BLaER1 (cell line): ENCODE measurements at regions not wholly inside any gene's neighbourhood (a gene's known extent, or its start where the extent isn't known, plus 50 kb on each side); places are given as distances from the start of the nearest gene placed in this dataset.
"Not testable (repeated sequence)": the region's sequence is repeated elsewhere in the genome, so short reads cannot be mapped to it uniquely, and the experiment has no call there.

Source experiments
- H3K27ac ChIP-seq: shearing (Covaris generic); formaldehyde crosslinking; 2 replicates; pipeline ENCODE4 v1.8.1; 2022
- H3K27me3 ChIP-seq: shearing (Covaris generic); formaldehyde crosslinking; 2 replicates; pipeline ENCODE4 v1.8.1; 2022
- H3K36me3 ChIP-seq: shearing (Covaris generic); formaldehyde crosslinking; 2 replicates; pipeline ENCODE4 v1.8.1; 2022
- H3K4me1 ChIP-seq: shearing (Covaris generic); formaldehyde crosslinking; 2 replicates; pipeline ENCODE4 v1.8.1; 2022
- H3K4me2 ChIP-seq: shearing (Covaris generic); formaldehyde crosslinking; 2 replicates; pipeline ENCODE4 v1.8.1; 2022
- H3K4me3 ChIP-seq: shearing (Covaris generic); formaldehyde crosslinking; 2 replicates; pipeline ENCODE4 v1.8.1; 2022
- H3K9ac ChIP-seq: shearing (Covaris generic); formaldehyde crosslinking; 2 replicates; pipeline ENCODE4 v1.8.1; 2022
- H3K9me3 ChIP-seq: shearing (Covaris generic); formaldehyde crosslinking; 2 replicates; pipeline ENCODE4 v1.8.1; 2022
- H4K20me1 ChIP-seq: shearing (Covaris generic); formaldehyde crosslinking; 2 replicates; pipeline ENCODE4 v1.8.1; 2022
- Cebpa-rat ChIP-seq: shearing (Covaris generic); IDR thresholded peaks from 2 replicates; pipeline ENCODE4 v1.8.1; 2022

DNA sequence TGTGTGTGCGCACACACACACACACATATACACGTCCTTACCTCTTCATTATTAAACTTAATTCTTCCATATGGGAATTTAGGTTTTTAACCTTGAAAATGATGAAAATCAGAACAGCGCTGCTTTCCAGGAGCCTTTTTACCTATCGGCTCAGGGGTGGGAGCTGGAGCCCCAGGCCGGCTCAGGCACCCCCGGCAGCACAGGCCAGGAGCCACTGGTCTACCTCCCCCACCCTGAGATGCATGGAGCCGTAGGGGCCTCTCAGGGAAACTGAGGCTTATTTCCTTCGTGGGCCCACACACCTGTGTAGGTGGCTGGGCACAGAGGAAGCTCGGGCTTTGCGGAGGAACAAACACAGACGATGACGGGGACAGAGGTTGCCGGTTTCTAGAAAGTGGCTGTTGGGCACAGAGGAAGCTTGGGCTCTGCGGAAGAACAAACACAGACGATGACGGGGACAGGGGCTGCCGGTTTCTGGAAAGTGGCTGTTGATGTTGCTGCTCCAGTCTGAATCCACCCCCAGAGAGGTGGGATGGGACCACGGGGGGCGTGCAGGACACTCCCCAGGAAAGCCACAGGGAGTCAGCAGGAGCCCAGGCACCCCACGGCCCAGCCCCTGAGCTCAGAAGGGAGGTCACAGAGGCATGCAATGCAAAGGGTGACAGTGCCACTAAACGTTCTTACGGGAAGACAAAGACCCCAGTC, 149.4 kb downstream of the BRD1 start:
- H3K4me3 ChIP-seq, result no peak overlapping the region
- H3K4me1 ChIP-seq, result peaks cover 11% of the 10 kb centered on the region
- no peaks in the 10 kb centered on the region for H3K9me3 ChIP-seq
- no peak for TF ChIP-seq Cebpa-rat
- 0 out of 2 replicates have a peak overlapping the region, but pooled peaks have one; percentile 28 for H3K27ac ChIP-seq
- no peaks in the 10 kb centered on the region for H4K20me1 ChIP-seq
- peaks cover 8% of the 10 kb centered on the region; the same call in 1 of the 2 replicates for H3K27me3 ChIP-seq
- no peak overlapping the region for H3K9ac ChIP-seq
- peak overlapping the region; percentile 70 for H3K4me2 ChIP-seq
- H3K36me3 ChIP-seq, result no peaks in the 10 kb centered on the region

- Histone ChIP-seq H3K4me2 (no peak overlapping the region), H4K20me1 (no peaks in the 10 kb centered on the region), H3K4me1 (peaks cover 11% of the 10 kb centered on the region), H3K27me3 (peaks cover 13% of the 10 kb centered on the region), H3K27ac (no peak overlapping the region), H3K9ac (no peak overlapping the region), H3K36me3 (no peaks in the 10 kb centered on the region), H3K4me3 (no peak overlapping the region), H3K9me3 (no peaks in the 10 kb centered on the region)
- no peak for TF ChIP-seq Cebpa-rat
Observed at GRCh38 chr22:49677495-49677889, 150.2 kb downstream of the BRD1 start.

DNA sequence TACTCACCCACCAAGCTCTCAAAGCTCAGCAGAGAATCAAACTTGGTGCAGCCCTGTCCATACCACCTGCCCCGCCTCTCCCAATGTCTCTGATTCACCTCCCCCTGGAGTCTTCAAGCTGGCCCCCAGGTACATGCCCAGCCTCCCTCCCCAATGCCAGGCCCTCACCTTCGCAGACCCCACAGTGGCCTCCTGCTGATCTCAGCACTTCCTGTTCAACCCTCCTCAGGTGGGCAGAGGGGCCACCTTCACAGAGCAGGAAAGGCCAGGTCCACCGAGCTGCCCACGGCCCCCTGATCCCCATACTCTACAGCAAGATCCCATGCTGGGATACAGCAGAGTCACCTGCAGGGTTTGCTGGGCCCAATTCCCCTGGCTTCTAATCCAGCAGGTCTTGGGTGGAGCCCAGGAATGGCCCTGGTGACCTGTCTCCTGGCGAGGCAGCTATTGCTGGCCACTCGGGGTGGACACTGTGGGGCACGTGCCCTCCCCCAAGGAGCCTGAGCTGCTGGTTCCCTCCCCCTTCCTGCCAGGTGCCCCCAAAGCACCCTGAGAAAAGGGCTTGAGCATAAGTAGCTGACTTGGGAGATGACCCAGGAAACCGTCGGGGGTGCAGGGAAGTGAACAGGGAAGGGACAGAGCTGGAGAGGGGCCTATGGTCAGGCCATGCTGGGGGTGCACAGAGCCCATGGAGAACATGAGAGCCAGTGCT, 150.7 kb downstream of the BRD1 start:
- no peaks in the 10 kb centered on the region for H3K9me3 ChIP-seq
- no peak overlapping the region for H3K4me2 ChIP-seq
- H3K9ac ChIP-seq, result no peak overlapping the region
- no peak for TF ChIP-seq Cebpa-rat
- H4K20me1 ChIP-seq, result no peaks in the 10 kb centered on the region
- no peak overlapping the region for H3K4me3 ChIP-seq
- H3K27ac ChIP-seq, result no peak overlapping the region
- peaks cover 17% of the 10 kb centered on the region for H3K27me3 ChIP-seq
- H3K4me1 ChIP-seq, result peaks cover 11% of the 10 kb centered on the region
- no peaks in the 10 kb centered on the region for H3K36me3 ChIP-seq

DNA sequence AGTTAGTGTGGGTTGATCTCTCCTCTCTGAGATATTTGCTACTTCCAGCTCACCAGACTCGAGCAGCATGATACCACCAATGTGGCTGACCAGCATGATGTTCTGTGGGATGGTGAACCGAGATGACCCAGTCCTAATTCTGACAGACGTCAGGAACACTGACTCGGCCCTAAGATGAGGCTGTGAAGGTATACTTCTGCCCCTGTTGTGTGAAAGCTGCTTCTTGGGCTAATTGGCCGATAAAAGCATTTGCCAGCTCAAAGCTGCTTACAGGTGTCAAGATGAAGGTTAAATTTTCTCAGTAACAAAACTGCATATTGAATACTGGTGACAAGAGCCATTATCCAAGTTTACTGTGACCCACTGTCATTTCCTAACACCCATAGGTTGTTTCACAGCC, 151.4 kb downstream of the BRD1 start:
- no peak for TF ChIP-seq Cebpa-rat
- Histone ChIP-seq H3K9ac (no peak overlapping the region), H4K20me1 (no peaks in the 10 kb centered on the region), H3K4me3 (no peak overlapping the region), H3K4me2 (no peak overlapping the region), H3K27ac (no peak overlapping the region), H3K4me1 (peaks cover 13% of the 10 kb centered on the region), H3K9me3 (peaks cover 3% of the 10 kb centered on the region; the same call in 1 of the 2 replicates), H3K27me3 (peaks cover 24% of the 10 kb centered on the region), H3K36me3 (no peaks in the 10 kb centered on the region)

- H4K20me1 ChIP-seq, result no peaks in the 10 kb centered on the region
- no peak overlapping the region for H3K4me2 ChIP-seq
- no peak overlapping the region for H3K27ac ChIP-seq
- H3K9ac ChIP-seq, result no peak overlapping the region
- H3K9me3 ChIP-seq, result peaks cover 20% of the 10 kb centered on the region
- peaks cover 41% of the 10 kb centered on the region for H3K27me3 ChIP-seq
- H3K4me1 ChIP-seq, result peaks cover 23% of the 10 kb centered on the region
- TF ChIP-seq Cebpa-rat, result no peak
- H3K36me3 ChIP-seq, result no peaks in the 10 kb centered on the region
- H3K4me3 ChIP-seq, result no peak overlapping the region
Observed at GRCh38 chr22:49674479-49675050, 153.1 kb downstream of the BRD1 start.

DNA sequence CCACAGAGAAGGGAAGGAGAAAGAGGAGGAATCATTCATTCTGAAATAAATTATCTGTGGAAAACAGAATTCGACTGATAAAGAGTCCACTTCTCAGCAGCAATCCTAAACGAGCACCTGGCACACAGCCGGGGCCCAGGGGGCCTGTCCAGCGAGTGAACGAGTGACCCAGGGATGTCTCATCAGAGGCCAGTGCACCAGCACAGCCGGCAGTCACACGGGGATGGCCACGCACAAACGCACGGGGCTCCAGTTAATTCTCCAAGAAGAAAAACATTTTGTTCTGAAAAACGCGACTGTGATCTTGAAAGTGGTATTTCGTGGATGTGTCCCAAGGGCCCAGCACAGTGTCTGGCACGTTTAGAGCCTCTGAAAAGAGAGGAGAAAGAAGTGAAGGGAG, 154.6 kb downstream of the BRD1 start:
- Histone ChIP-seq H3K4me1 (peaks cover 26% of the 10 kb centered on the region), H3K27me3 (peaks cover 42% of the 10 kb centered on the region), H3K9ac (no peak overlapping the region), H3K27ac (no peak overlapping the region), H3K4me3 (no peak overlapping the region), H4K20me1 (no peaks in the 10 kb centered on the region), H3K36me3 (no peaks in the 10 kb centered on the region), H3K4me2 (no peak overlapping the region), H3K9me3 (peaks cover 26% of the 10 kb centered on the region)
- no peak for TF ChIP-seq Cebpa-rat

DNA sequence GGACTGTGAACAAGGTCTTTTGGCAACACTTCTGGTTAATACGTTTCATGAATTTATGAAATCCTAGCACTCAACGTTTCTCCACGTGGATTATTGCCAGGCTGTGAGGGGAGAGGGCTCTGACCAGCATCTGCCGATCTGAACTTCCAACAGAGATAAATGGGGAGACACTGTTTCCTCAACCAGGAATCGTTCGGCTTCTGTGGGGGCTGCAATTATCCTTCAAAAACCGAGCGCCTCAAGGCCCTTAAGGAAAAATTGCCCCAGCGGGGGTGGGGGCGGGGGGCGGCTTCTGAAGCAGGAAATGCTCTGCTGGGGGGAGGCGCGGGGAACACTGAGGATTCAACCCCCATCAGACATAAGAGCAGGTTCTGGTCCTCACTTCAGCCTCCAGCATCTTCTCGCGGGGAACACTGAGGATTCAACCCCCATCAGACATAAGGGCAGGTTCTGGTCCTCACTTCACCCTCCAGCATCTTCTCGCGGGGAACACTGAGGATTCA, 155.6 kb downstream of the BRD1 start:
- Histone ChIP-seq H3K36me3 (no peaks in the 10 kb centered on the region), H3K4me1 (peaks cover 25% of the 10 kb centered on the region), H3K4me3 (no peak overlapping the region), H3K9ac (no peak overlapping the region), H4K20me1 (no peaks in the 10 kb centered on the region), H3K27ac (no peak overlapping the region), H3K9me3 (peaks cover 26% of the 10 kb centered on the region), H3K27me3 (peaks cover 41% of the 10 kb centered on the region), H3K4me2 (no peak overlapping the region)
- no peak for TF ChIP-seq Cebpa-rat

- Histone ChIP-seq H3K27me3 (peaks cover 41% of the 10 kb centered on the region), H3K4me2 (0 out of 2 replicates have a peak overlapping the region, but pooled peaks have one; percentile 19)
Observed at GRCh38 chr22:49671331-49672013, 156.2 kb downstream of the BRD1 start.

GRCh38 chr22:49670456-49671330, 157.0 kb downstream of the BRD1 start:
- Histone ChIP-seq H3K9ac (no peak overlapping the region), H3K27ac (no peak overlapping the region), H3K27me3 (peaks cover 41% of the 10 kb centered on the region), H3K4me2 (peak overlapping the region; percentile 39), H3K4me3 (peak overlapping the region; percentile 41), H3K9me3 (peaks cover 26% of the 10 kb centered on the region), H3K4me1 (peaks cover 39% of the 10 kb centered on the region), H4K20me1 (no peaks in the 10 kb centered on the region), H3K36me3 (no peaks in the 10 kb centered on the region)
- no peak for TF ChIP-seq Cebpa-rat

More at GRCh38 chr22:49671331-49672013, 156.2 kb downstream of the BRD1 start:
- H3K27ac ChIP-seq, result no peak overlapping the region
- no peak for TF ChIP-seq Cebpa-rat
- H3K4me1 ChIP-seq, result peaks cover 31% of the 10 kb centered on the region
- H3K9ac ChIP-seq, result no peak overlapping the region
- H4K20me1 ChIP-seq, result no peaks in the 10 kb centered on the region
- H3K4me3 ChIP-seq, result no peak overlapping the region
- peaks cover 26% of the 10 kb centered on the region for H3K9me3 ChIP-seq
- no peaks in the 10 kb centered on the region for H3K36me3 ChIP-seq

GRCh38 chr22:49669969-49670455, 157.7 kb downstream of the BRD1 start:
- Histone ChIP-seq H3K27me3 (peaks cover 41% of the 10 kb centered on the region), H3K9me3 (peaks cover 26% of the 10 kb centered on the region), H3K4me1 (peaks cover 45% of the 10 kb centered on the region), H3K4me2 (peak overlapping the region; percentile 39; the same call in 1 of the 2 replicates), H3K4me3 (peak overlapping the region; percentile 41)
- H4K20me1 ChIP-seq, H3K27ac ChIP-seq, H3K36me3 ChIP-seq, H3K9ac ChIP-seq: not testable (repeated sequence)

DNA sequence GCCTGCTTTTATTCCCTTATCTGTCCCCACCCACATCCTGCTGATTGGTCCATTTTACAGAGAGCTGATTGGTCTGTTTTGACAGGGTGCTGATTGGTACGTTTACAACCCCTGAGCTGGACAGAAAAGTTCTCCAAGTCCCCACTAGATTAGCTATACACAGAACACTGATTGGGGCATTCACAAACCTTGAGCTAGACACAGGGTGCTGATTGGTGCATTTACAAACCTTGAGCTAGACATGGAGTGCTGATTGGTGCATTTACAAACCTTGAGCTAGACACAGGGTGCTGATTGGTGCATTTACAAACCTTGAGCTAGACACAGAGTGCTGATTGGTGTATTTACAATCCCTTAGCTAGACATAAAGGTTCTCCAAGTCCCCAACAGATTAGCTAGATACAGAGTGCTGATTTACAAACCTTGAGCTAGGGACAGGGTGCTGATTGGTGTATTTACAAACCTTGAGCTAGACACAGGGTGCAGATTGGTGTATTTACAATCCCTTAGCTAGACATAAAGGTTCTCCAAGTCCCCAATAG, 158.2 kb downstream of the BRD1 start:
- peaks cover 26% of the 10 kb centered on the region for H3K9me3 ChIP-seq
- peaks cover 41% of the 10 kb centered on the region for H3K27me3 ChIP-seq
- H3K4me3 ChIP-seq, result peak overlapping the region; percentile 41
- H3K9ac ChIP-seq, H3K36me3 ChIP-seq, H3K27ac ChIP-seq, H4K20me1 ChIP-seq: not testable (repeated sequence)
- 0 out of 2 replicates have a peak overlapping the region, but pooled peaks have one; percentile 95 for H3K4me2 ChIP-seq
- peaks cover 51% of the 10 kb centered on the region for H3K4me1 ChIP-seq
